Right kidney (tissue), 1 donor: ENCODE measurements at regions not wholly inside any gene's neighbourhood (a gene's known extent, or its start where the extent isn't known, plus 50 kb on each side); places are given as distances from the start of the nearest gene placed in this dataset.

ENCODE experiments used
- DNase-seq: peaks from one replicate; pipeline ENCODE4 v3.0.0-alpha.2; 2016

DNA sequence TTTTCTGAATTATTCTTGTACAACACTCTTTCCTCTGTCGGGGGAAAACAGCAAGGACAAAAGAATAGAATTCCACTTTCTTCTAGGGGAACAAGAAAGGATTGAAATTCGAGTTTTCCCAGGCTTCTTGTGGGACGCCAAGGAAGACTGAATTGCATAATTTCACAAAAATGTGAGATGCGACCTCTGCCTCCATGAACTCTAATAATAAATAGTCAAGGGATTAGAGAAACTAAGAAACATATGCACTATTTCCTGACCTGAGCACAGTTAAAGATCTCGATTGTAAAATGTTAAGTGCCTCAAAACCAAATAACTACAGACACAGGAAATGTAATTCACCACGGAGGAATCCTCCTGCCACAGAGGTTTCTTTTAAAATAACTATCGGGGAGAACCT, 117.3 kb upstream of the MARK1 start:
- DNase-seq = no peak

DNA sequence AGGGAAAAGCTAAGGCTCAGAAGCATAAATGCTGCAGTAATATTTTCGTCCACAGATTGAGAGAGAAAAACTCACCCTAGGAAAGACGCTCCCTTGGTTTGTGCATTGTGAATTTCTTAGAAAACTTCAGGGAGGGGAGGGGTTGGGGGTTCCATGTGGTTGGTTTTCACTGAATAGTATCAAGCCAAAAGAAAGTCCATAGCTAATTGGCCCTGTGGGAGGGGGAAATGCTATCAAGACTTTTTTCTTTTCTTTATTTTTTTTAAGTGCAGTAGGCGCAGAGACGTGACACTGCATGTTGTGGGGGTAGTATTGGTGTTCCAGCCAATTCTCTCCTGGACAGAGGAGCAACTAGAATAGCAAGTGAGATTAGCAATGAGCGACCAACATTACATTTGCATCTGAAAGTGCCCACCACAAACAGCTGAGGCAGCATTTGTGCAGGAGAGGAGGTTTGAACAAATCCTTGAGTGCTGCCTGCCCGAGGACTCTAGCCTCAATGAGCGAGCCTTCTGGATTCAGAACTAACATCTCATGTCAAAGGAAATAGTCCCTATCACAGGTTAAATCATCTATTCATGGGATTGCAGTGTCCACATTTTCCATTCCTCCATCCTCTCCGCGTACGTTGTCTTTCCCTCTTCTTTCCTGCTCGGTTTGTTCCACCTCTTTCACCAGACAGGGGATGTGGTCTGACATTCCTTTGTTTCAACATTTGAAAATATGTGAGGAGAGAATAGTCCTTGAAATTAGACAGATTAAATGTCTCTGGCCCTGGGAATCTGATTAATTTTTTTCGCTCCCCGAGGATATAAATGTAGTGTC, 118.0 kb upstream of the MARK1 start:
- DNase-seq = no peak

DNA sequence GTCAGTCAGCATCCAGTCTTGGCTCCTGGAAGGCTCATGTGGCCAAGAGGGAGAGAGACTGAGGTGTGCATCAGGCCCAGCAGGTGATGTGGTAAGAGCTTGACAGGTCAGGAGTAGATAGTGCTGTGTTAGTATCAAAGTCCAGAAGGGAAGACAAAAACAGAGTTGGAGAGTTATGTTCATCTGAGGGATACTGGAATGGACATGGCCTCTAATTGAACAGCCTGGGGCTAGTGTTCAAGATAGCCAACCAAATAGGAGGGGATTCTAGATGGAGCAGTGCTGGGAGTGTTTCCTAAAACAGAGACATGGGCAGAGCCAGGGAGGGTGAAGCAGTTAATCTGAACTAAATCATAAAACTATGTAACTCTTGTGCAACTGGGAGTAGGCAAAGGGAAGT, 120.7 kb upstream of the MARK1 start:
- DNase-seq = no peak

- no peak for DNase-seq
Observed at GRCh38 chr1:220398238-220398637, 126.0 kb upstream of the RAB3GAP2 start.

- no peak for DNase-seq
Observed at GRCh38 chr1:220391491-220391890, 119.2 kb upstream of the RAB3GAP2 start.

DNA sequence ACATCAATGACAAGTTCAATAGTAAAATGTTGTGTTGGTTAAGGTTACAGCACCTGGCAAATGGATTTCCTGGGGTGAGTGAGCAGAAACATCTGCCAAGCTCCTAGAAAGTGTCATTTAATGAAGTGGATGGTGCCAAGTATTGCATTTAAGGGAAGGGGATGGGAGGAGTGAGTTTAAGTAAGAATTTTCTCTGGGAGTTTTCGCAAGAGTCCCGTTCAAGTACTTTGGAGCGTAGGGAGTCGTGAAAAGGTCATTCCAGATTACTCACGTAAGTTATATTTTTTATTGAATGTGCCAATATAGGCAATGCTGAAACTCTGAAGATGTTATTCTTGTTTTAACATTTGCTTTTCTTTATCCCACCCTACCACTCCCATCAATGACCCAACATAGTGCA, 117.4 kb upstream of the RAB3GAP2 start:
- no peak for DNase-seq

DNA sequence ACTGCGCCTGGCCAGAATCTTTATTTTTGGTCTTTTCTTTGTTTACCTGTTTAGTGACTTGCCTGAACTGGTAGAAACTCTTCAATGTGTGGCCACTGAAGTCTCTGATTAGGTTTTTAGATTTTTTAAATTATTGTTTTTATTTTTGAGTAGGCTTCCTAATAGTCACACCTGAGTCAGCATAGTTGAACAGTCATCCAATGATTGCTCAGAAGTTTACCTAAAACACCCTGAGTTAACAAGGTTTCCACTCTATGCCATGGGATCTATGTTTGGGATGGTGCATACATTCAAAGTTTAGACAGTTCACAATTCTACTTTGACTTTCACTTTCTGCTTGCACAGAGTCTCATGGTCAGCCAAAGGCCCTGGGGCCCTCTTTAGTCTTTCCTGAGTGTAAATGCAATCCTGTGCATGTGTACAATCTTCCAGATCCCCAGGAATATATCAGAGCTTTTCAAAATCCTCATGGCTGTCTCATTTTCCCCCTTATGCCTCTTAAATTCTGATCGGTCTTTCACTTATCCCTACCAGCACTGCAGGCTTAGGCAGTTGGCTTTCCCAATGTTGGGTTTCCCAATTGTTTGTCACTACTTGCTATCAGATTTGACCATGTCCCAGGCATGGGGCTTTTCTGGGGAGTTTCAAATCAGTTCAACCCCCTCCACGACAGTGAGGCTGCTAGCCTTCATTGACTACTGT, 114.4 kb upstream of the RAB3GAP2 start:
- no peak for DNase-seq

GRCh38 chr1:220385158-220385557, 112.9 kb upstream of the RAB3GAP2 start:
- no peak for DNase-seq

GRCh38 chr1:220382994-220383393, 110.7 kb upstream of the RAB3GAP2 start:
- DNase-seq = no peak

GRCh38 chr1:220380885-220381284, 108.6 kb upstream of the RAB3GAP2 start:
- DNase-seq = no peak

DNA sequence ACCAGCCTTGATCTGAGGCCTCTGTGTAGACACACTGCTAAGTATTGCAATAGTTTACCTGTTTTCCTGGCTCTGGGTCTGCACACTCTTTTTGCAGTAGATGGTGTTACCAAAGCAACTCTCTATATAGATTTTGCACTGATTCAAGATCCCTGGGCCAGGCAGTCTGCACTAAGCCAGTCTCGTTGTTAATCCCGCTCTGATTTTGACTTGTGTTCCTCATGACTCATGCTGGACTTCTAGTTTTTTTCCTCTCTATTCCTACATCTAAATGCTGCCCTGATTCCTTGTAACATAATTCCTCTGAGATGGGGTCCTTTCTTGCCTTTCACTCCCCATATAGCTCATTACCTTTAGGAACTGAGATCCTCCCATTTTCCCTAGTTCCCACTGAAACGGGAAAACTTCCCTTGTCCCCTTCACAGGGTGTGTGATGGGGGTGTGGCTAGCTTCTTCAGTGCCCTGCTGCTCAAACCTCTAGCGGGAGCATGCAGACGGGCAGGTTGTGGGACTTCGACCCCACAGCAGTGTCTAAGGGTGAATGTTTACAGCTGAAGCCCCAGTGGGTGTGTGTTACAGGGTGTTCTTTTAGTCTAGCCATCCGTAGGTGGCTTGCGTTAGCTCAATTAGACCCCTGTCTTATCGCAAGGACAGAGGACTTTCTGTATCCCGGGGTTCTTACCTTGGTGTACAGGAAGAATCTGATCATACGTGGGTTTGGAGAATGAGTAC, 106.5 kb upstream of the RAB3GAP2 start:
- DNase-seq = no peak

DNA sequence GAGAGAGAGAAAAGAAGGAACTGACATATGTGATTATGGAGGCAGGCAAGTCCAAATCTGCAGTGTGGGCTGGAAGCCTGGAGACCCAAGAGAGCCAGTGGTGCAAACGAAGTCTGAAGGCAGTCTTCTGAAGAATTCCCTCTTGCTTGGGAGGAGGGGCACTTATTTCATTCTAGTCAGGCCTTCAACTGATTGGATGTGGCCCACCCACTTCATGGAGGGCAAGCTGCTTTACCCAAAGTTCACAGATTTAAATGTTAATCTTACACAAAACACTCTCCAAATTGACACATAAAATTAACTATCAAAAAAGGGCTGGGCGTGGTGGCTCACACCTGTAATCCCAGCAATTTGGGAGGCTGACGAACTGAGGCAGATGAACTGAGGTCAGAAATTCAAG, 103.5 kb upstream of the RAB3GAP2 start:
- DNase-seq = no peak

GRCh38 chr1:220374449-220374848, 102.2 kb upstream of the RAB3GAP2 start:
- DNase-seq = no peak

DNA sequence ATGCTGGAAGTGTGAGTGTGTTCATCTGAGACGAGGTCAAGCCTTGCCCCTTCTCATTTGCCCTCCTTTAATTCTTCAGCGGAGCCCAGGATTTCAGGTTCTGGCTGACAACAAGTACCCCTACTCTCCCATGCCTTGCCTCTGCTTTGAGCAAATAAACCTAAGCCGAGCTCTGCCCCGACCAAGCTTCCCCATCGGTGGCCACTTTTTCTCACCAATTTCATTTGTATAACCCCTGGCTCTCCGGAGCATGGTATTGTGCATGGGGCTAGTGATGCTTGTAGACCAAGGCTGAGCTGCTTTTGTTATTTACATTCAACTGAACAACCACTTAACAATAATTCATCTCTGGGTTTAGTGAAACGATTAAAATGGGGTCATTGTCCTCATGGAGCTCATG, 100.2 kb upstream of the RAB3GAP2 start:
- DNase-seq = no peak

GRCh38 chr1:220371324-220371723, 99.1 kb upstream of the RAB3GAP2 start:
- no peak for DNase-seq

GRCh38 chr1:220370041-220370700, 97.9 kb upstream of the RAB3GAP2 start:
- DNase-seq = no peak

- no peak for DNase-seq
Observed at GRCh38 chr1:220369511-220369910, 97.3 kb upstream of the RAB3GAP2 start.

DNA sequence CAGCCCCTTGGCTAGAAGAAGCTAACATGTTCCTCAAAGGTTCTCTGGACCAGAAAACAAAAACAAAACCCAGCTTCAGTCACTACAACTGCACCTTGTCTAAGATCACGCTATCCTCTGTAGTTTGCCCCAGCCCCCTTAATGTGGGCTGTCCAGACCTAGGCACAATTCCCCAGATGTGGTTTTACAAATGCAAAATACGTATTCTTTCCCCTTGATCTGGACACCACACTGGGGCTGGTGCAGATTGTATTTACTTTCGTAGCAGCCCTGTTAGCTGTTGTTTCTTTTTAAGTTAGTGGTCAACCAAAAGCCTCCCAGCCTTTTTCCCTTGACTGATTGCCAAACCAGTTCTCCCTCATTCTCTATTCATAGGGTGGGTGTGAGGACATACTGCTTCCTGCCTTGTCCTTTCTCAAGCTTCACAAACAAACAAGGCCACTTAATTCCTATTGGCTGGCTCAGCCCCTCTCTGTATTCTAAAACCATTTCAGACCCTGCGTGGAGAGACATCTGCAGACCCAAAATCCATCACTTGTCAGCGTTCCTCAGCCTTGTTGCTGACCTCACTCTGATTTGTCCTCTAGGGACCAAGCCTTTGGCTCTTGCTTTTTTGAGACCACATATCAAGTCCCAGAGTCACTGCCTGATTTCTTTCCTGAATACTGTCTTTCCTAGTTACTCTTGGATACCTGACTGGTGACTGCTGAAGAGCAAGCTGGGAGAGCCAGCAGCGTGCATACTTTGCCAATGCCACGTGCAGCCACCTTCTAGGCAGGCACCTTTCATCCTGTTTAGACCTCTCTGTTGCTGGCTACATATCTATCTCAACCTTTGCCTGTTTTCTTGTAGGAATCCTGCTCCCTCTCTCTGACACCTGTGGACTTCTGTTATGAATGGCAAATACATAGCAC, 96.4 kb upstream of the RAB3GAP2 start:
- DNase-seq = peak; percentile 31

GRCh38 chr1:220367833-220368232, 95.6 kb upstream of the RAB3GAP2 start:
- no peak for DNase-seq

DNA sequence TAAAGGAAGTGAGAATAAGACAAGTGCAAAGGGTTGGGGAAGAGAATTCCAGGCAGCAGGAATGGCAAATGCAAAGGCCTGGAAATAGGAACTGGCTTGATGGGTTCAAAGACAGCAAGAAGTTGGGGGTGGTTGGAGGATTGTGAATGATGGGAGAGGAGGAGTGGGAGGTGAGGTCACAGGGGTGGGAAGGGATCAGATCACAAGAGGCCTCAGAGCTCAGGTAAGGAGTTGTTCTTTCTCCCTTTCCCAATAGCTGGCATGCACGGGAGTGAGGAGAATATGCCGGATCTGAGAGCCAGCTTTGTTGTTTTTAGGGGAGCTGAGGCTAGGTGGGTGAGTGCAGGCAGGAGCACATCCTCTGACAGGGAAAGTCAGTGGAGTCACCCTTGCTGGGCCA, 94.0 kb upstream of the RAB3GAP2 start:
- DNase-seq = no peak

DNA sequence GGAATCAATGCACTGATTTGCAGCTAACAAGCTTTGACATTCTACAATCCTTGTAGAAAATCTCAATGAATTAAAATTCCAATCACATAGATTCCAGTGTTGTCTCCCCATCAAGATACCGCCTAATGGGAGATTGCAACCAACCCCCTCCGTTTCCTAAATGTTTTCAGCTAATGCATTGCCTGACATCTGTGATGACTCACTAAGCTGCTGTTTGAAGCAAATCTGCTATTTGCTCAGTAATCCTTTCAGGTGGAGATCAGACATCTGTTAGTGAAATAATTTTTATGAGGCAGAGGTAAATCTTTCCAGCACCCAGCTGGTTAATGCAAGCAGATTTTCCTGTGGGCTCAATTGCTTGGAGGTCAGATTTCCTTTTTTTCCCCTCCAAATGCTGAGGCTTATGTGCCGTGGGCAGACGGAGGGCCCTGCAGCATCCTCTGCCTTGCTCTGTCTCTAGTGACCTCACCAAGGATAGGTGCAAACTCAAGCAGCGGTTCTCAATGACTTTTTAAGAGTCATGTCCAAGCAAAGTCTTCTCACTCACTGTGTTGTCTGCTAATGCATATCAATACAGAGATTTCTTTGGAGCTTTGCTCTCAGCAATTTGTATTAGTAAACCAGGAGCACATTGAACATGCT, 91.1 kb upstream of the RAB3GAP2 start:
- no peak for DNase-seq
